Transverse colon (tissue), 4 donors: ENCODE measurements at regions not wholly inside any gene's neighbourhood (a gene's known extent, or its start where the extent isn't known, plus 50 kb on each side); places are given as distances from the start of the nearest gene placed in this dataset.

Experiments
- DNase-seq: peaks from one replicate; pipeline ENCODE4 v3.0.0-alpha.2; 2019
- H3K27ac ChIP-seq, 4 donors: fragments of 200-600 bp; sonication (generic); 2 replicates each; pipeline ENCODE4 v1.5.1; 2016 to 2018; ENCODE audit warnings: inconsistent platforms in 4 of 4
- H3K27me3 ChIP-seq: fragments of 200-600 bp; sonication (generic); 2 replicates; pipeline ENCODE4 v1.5.1; 2017; ENCODE audit warnings: inconsistent platforms
- H3K36me3 ChIP-seq, 4 donors: fragments of 200-600 bp; sonication (generic); 2 replicates each; pipeline ENCODE4 v1.5.1; 2017 to 2019; ENCODE audit warnings: inconsistent platforms in 4 of 4
- H3K4me1 ChIP-seq, 4 donors: fragments of 200-600 bp; sonication (generic); 2 replicates each; pipeline ENCODE4 v1.5.1; 2017 to 2020; ENCODE audit warnings: inconsistent platforms in 4 of 4
- H3K4me3 ChIP-seq, 4 donors: fragments of 200-600 bp; sonication (generic); 1 replicate in 1 of 4; 2 replicates in 3 of 4; pipeline versions ENCODE4 v1.5.1 to v1.6.1; 2017 to 2019; ENCODE audit warnings: inconsistent platforms in 4 of 4
- H3K9me3 ChIP-seq, 2 donors: fragments of 200-600 bp; sonication (generic); 2 replicates each; pipeline ENCODE4 v1.5.1; 2017 to 2019; ENCODE audit warnings: inconsistent platforms in 2 of 2
- EP300 ChIP-seq: sonication (generic); formaldehyde crosslinking; IDR thresholded peaks from one replicate; pipeline ENCODE4 v1.6.1; 2017; ENCODE audit warnings: antibody characterized with exemption, low read depth
- POLR2A ChIP-seq: fragments of 450-650 bp; IDR thresholded peaks from one replicate; pipeline ENCODE4 v1.6.1; 2016; ENCODE audit warnings: antibody characterized with exemption, mild to moderate bottlenecking, moderate library complexity
- POLR2AphosphoS5 ChIP-seq, 3 donors: sonication (generic); formaldehyde crosslinking; IDR thresholded peaks; one replicate each; pipeline ENCODE4 v1.6.1; 2016; ENCODE audit warnings: antibody characterized with exemption in 3 of 3
- WGBS, 2 donors: methylation state at CpG; one replicate each; pipeline ENCODE4 v1.1.5; 2018; ENCODE audit warnings: low coverage in 1 of 2; 5-methylcytosine and 5-hydroxymethylcytosine counted together
- in situ Hi-C, 4 donors: fragments of 200-750 bp; cut with MboI; loops; one replicate each; pipeline versions ENCODE4 v1.15.0 to v1.15.1; 2017; ENCODE audit warnings: low sequenced_read_pairs in 3 of 4, low pct_ligation_motif_present in 1 of 4, low pct_unique_long_range_greater_than_20kb in 1 of 4
- intact Hi-C: fragments of 100-400 bp; cut with DNase I; formaldehyde crosslinking; loops from one replicate; pipeline ENCODE4 v1.15.1; 2023; ENCODE audit warnings: low total_unique reads
- TF ChIP-seq, protein P1 (sequence below), 5 experiments: fragments of 200-600 bp in 3 of 5; fragments of 450-650 bp in 2 of 5; sonication (generic) in 3 of 5; IDR thresholded peaks; 1 replicate in 2 of 5; 2 replicates in 3 of 5; pipeline ENCODE4 v1.5.1; 2016 to 2017; ENCODE audit warnings: antibody characterized with exemption in 5 of 5, inconsistent platforms in 3 of 5, mild to moderate bottlenecking in 2 of 5, moderate library complexity in 1 of 5

DNA sequence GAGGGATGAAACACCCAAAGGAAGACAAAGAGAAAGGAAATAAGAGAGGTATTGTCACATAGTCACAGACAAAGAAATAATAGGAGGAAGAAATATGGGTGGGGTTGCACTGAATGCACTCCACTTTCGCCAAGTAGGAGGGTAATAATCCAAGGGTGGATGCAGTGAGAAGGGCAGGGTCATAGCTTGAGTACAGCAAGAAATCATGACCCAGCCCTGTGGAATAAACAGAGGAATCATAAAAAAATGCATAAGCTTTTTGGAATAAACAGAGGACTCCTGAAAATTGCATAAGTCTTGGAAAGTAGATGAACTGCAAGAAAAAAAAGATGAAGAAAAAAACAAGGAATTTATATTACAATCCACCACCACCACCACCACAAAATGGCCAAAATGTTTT is 53.1 kb upstream of the CD55 start:
- Histone ChIP-seq H3K27me3 (no peaks in the 10 kb centered on the region), H3K27ac (peak overlapping the region; percentile 43 to 65 (median 52)), H3K9me3 (no peaks in the 10 kb centered on the region), H3K4me1 (peaks cover 0 to 22% (median 7%) of the 10 kb centered on the region in 4 donors), H3K36me3 (no peaks in the 10 kb centered on the region), H3K4me3 (no peak overlapping the region)
- TF ChIP-seq EP300: no peak
- TF ChIP-seq POLR2AphosphoS5 (IDR thresholded peaks at IDR 0.05): peak in 1 of 3 donors; percentile 8
- WGBS, 2 donors: 28 to 75% methylated on average over 1 of the region's 1 CpG
- in situ Hi-C loops: no loop called here
- DNase-seq: peak; percentile 46
- intact Hi-C loops: no loop called here

DNA sequence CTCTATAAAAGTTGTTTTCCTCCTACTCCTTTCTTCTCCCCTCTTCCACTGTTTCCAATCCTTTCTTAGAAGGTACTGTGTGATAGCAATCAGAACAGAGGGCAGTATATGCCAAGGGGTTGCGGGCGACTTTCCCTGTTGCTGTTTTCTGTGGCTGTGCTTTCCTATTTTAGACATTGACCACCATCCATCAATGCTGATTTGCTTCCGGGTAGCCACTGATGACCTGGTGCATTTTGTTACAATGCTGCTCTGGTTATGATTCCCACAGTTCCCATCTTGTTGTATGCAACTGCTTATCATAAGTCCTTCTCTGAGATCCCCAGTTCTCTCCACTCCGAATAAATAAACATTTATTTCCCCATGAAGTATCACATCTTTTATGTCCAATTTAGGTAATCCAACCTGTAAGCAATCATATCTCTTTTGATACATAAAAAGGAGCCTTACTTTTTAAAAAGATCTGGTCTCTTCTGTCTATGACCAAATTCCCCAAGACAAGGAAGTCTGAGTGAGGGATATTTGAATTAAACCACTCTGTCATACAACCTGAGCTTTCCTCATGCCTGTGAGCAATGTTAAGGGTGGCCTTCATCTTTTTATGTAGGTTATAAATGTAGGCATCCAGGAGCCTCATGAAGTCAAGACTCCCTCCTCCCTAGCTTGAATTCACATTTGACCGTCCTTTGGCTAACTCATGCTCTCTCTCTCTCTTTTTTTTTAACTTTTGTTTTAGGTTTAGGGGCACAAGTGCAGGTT is 52.5 kb upstream of the CD55 start:
- in situ Hi-C loops: no loop called here
- H3K27ac ChIP-seq: peak overlapping the region; percentile 43 to 65 (median 52)
- intact Hi-C loops: no loop called here
- peaks cover 0 to 22% (median 7%) of the 10 kb centered on the region in 4 donors for H3K4me1 ChIP-seq
- 89 to 91% methylated on average over 5 of the region's 5 CpGs for WGBS, 2 donors
- no peak for DNase-seq
- H3K4me3 ChIP-seq: no peak overlapping the region
- no peaks in the 10 kb centered on the region for H3K36me3 ChIP-seq
- H3K9me3 ChIP-seq: peaks cover 0 to 1% of the 10 kb centered on the region in 2 donors
- H3K27me3 ChIP-seq: no peaks in the 10 kb centered on the region
- TF ChIP-seq, protein P1, sequence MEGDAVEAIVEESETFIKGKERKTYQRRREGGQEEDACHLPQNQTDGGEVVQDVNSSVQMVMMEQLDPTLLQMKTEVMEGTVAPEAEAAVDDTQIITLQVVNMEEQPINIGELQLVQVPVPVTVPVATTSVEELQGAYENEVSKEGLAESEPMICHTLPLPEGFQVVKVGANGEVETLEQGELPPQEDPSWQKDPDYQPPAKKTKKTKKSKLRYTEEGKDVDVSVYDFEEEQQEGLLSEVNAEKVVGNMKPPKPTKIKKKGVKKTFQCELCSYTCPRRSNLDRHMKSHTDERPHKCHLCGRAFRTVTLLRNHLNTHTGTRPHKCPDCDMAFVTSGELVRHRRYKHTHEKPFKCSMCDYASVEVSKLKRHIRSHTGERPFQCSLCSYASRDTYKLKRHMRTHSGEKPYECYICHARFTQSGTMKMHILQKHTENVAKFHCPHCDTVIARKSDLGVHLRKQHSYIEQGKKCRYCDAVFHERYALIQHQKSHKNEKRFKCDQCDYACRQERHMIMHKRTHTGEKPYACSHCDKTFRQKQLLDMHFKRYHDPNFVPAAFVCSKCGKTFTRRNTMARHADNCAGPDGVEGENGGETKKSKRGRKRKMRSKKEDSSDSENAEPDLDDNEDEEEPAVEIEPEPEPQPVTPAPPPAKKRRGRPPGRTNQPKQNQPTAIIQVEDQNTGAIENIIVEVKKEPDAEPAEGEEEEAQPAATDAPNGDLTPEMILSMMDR (IDR thresholded peaks at IDR 0.05): no peak
- TF ChIP-seq POLR2AphosphoS5 (IDR thresholded peaks at IDR 0.05): no peak
- no peak for TF ChIP-seq EP300
- TF ChIP-seq POLR2A: no peak
